Activated T-cell treated with anti-CD3 and anti-CD28 coated beads, Interleukin-2, amount 50 U/mL, for 24 hours (primary cell): ENCODE measurements at regions not wholly inside any gene's neighbourhood (a gene's known extent, or its start where the extent isn't known, plus 50 kb on each side); places are given as distances from the start of the nearest gene placed in this dataset.
"Not testable (repeated sequence)": the region's sequence is repeated elsewhere in the genome, so short reads cannot be mapped to it uniquely, and the experiment has no call there.

Experiments
- DNase-seq: peaks from one replicate; pipeline ENCODE4 v3.0.0-alpha.2; 2020
- H3K27ac Mint-ChIP-seq: 2 replicates; pipeline ENCODE4 v1.8.0; 2020; ENCODE audit warnings: mild to moderate bottlenecking, mixed read lengths
- H3K27me3 Mint-ChIP-seq: 2 replicates; pipeline ENCODE4 v1.8.0; 2020; ENCODE audit warnings: mixed read lengths
- H3K36me3 Mint-ChIP-seq: 2 replicates; pipeline ENCODE4 v1.8.0; 2020; ENCODE audit warnings: low read depth, mixed read lengths
- H3K4me1 Mint-ChIP-seq: 2 replicates; pipeline ENCODE4 v1.8.0; 2020; ENCODE audit warnings: low read depth, mixed read lengths
- H3K4me3 Mint-ChIP-seq: 2 replicates; pipeline ENCODE4 v1.8.0; 2020; ENCODE audit warnings: mild to moderate bottlenecking, moderate library complexity, mixed read lengths
- H3K9me3 Mint-ChIP-seq: 2 replicates; pipeline ENCODE4 v1.8.0; 2020; ENCODE audit warnings: mixed read lengths

GRCh38 chr12:124381456-124382296, 86.8 kb downstream of the RFLNA start:
- no peaks in the 10 kb centered on the region for H3K27me3 Mint-ChIP-seq
- H3K9me3 Mint-ChIP-seq = no peaks in the 10 kb centered on the region
- peaks cover 77% of the 10 kb centered on the region for H3K36me3 Mint-ChIP-seq
- no peak for DNase-seq
- H3K4me3 Mint-ChIP-seq = no peak overlapping the region
- H3K4me1 Mint-ChIP-seq = no peaks in the 10 kb centered on the region
- no peak overlapping the region for H3K27ac Mint-ChIP-seq

GRCh38 chr12:124380796-124381455, 86.0 kb downstream of the RFLNA start:
- Mint-ChIP-seq H3K27ac (no peak overlapping the region), H3K4me3 (no peak overlapping the region), H3K9me3 (no peaks in the 10 kb centered on the region), H3K36me3 (peaks cover 82% of the 10 kb centered on the region), H3K4me1 (no peaks in the 10 kb centered on the region), H3K27me3 (no peaks in the 10 kb centered on the region)
- no peak for DNase-seq

- H3K4me1 Mint-ChIP-seq = no peaks in the 10 kb centered on the region
- no peaks in the 10 kb centered on the region for H3K27me3 Mint-ChIP-seq
- H3K9me3 Mint-ChIP-seq = no peaks in the 10 kb centered on the region
- DNase-seq = no peak
- H3K36me3 Mint-ChIP-seq = peaks cover 81% of the 10 kb centered on the region
- H3K27ac Mint-ChIP-seq = no peak overlapping the region
- no peak overlapping the region for H3K4me3 Mint-ChIP-seq
Observed at GRCh38 chr12:124379938-124380754, 85.3 kb downstream of the RFLNA start.

- Mint-ChIP-seq H3K36me3 (peaks cover 80% of the 10 kb centered on the region), H3K27ac (no peak overlapping the region), H3K4me1 (no peaks in the 10 kb centered on the region), H3K4me3 (no peak overlapping the region), H3K27me3 (no peaks in the 10 kb centered on the region), H3K9me3 (no peaks in the 10 kb centered on the region)
- no peak for DNase-seq
Observed at GRCh38 chr12:124379379-124379937, 84.6 kb downstream of the RFLNA start.

GRCh38 chr12:124378926-124379325, 84.0 kb downstream of the RFLNA start:
- H3K27me3 Mint-ChIP-seq = no peaks in the 10 kb centered on the region
- no peaks in the 10 kb centered on the region for H3K9me3 Mint-ChIP-seq
- H3K27ac Mint-ChIP-seq = no peak overlapping the region
- peaks cover 79% of the 10 kb centered on the region for H3K36me3 Mint-ChIP-seq
- no peak overlapping the region for H3K4me3 Mint-ChIP-seq
- H3K4me1 Mint-ChIP-seq = no peaks in the 10 kb centered on the region
- no peak for DNase-seq

GRCh38 chr12:124377981-124378509, 83.2 kb downstream of the RFLNA start:
- Mint-ChIP-seq H3K4me1 (no peaks in the 10 kb centered on the region), H3K4me3 (no peak overlapping the region), H3K36me3 (peaks cover 72% of the 10 kb centered on the region), H3K27me3 (no peaks in the 10 kb centered on the region), H3K27ac (no peak overlapping the region), H3K9me3 (no peaks in the 10 kb centered on the region)
- DNase-seq = no peak

- Mint-ChIP-seq H3K4me1 (no peaks in the 10 kb centered on the region), H3K4me3 (no peak overlapping the region), H3K27me3 (no peaks in the 10 kb centered on the region), H3K36me3 (peaks cover 69% of the 10 kb centered on the region), H3K27ac (no peak overlapping the region), H3K9me3 (no peaks in the 10 kb centered on the region)
- no peak for DNase-seq
Observed at GRCh38 chr12:124376435-124376834, 81.5 kb downstream of the RFLNA start.

GRCh38 chr12:124375789-124376175, 80.9 kb downstream of the RFLNA start:
- no peaks in the 10 kb centered on the region for H3K4me1 Mint-ChIP-seq
- H3K27me3 Mint-ChIP-seq = no peaks in the 10 kb centered on the region
- H3K27ac Mint-ChIP-seq = no peak overlapping the region
- H3K9me3 Mint-ChIP-seq = no peaks in the 10 kb centered on the region
- H3K36me3 Mint-ChIP-seq = peaks cover 69% of the 10 kb centered on the region
- DNase-seq = no peak
- no peak overlapping the region for H3K4me3 Mint-ChIP-seq

- H3K36me3 Mint-ChIP-seq = peaks cover 70% of the 10 kb centered on the region
- no peaks in the 10 kb centered on the region for H3K9me3 Mint-ChIP-seq
- peak overlapping the region; percentile 57 for H3K27ac Mint-ChIP-seq
- H3K4me1 Mint-ChIP-seq = no peaks in the 10 kb centered on the region
- H3K4me3 Mint-ChIP-seq = no peak overlapping the region
- DNase-seq = no peak
- H3K27me3 Mint-ChIP-seq = no peaks in the 10 kb centered on the region
Observed at GRCh38 chr12:124375141-124375788, 80.4 kb downstream of the RFLNA start.

- Mint-ChIP-seq H3K9me3 (no peaks in the 10 kb centered on the region), H3K4me1 (no peaks in the 10 kb centered on the region), H3K36me3 (peaks cover 67% of the 10 kb centered on the region), H3K27me3 (no peaks in the 10 kb centered on the region), H3K27ac (peak overlapping the region; percentile 57), H3K4me3 (no peak overlapping the region)
- DNase-seq = no peak
Observed at GRCh38 chr12:124374567-124374966, 79.7 kb downstream of the RFLNA start.

GRCh38 chr12:124374147-124374546, 79.3 kb downstream of the RFLNA start:
- H3K36me3 Mint-ChIP-seq = peaks cover 63% of the 10 kb centered on the region
- no peaks in the 10 kb centered on the region for H3K9me3 Mint-ChIP-seq
- DNase-seq = no peak
- no peak overlapping the region for H3K27ac Mint-ChIP-seq
- no peaks in the 10 kb centered on the region for H3K27me3 Mint-ChIP-seq
- no peak overlapping the region for H3K4me3 Mint-ChIP-seq
- no peaks in the 10 kb centered on the region for H3K4me1 Mint-ChIP-seq

GRCh38 chr12:124373701-124374100, 78.8 kb downstream of the RFLNA start:
- H3K9me3 Mint-ChIP-seq, H3K27ac Mint-ChIP-seq: not testable (repeated sequence)
- H3K36me3 Mint-ChIP-seq = peaks cover 65% of the 10 kb centered on the region

GRCh38 chr12:124372831-124373230, 77.9 kb downstream of the RFLNA start:
- Mint-ChIP-seq H3K4me1 (no peaks in the 10 kb centered on the region), H3K4me3 (no peak overlapping the region), H3K9me3 (no peaks in the 10 kb centered on the region), H3K27ac (no peak overlapping the region), H3K27me3 (no peaks in the 10 kb centered on the region), H3K36me3 (peaks cover 65% of the 10 kb centered on the region)
- no peak for DNase-seq

More at GRCh38 chr12:124373701-124374100, 78.8 kb downstream of the RFLNA start:
- H3K4me3 Mint-ChIP-seq, DNase-seq, H3K4me1 Mint-ChIP-seq, H3K27me3 Mint-ChIP-seq: not testable (repeated sequence)
